ENCODE measurements at regions not wholly inside any gene's neighbourhood (a gene's known extent, or its start where the extent isn't known, plus 50 kb on each side); places are given as distances from the start of the nearest gene placed in this dataset.

- no peak for DNase-seq (ENCODE audit: low read depth in 2 of 2)
Measured at GRCh38 chr1:79312438-79312837, 305.9 kb upstream of the ADGRL4 start.

GRCh38 chr1:79310609-79311008, 304.1 kb upstream of the ADGRL4 start:
- no peak for DNase-seq (ENCODE audit: low read depth in 2 of 2)

GRCh38 chr1:79304131-79304530, 297.6 kb upstream of the ADGRL4 start:
- no peak for DNase-seq (ENCODE audit: low read depth in 2 of 2)

GRCh38 chr1:79303040-79303439, 296.5 kb upstream of the ADGRL4 start:
- DNase-seq (ENCODE audit: low read depth in 2 of 2), result no peak

GRCh38 chr1:79302380-79302930, 295.9 kb upstream of the ADGRL4 start:
- no peak for DNase-seq (ENCODE audit: low read depth in 2 of 2)

GRCh38 chr1:79295967-79296366, 289.4 kb upstream of the ADGRL4 start:
- DNase-seq (ENCODE audit: low read depth in 2 of 2), result no peak

- no peak for DNase-seq (ENCODE audit: low read depth in 2 of 2)
Measured at GRCh38 chr1:79293611-79294010, 287.1 kb upstream of the ADGRL4 start.

- DNase-seq (ENCODE audit: low read depth in 2 of 2), result no peak
Measured at GRCh38 chr1:79290927-79291474, 284.5 kb upstream of the ADGRL4 start.

- DNase-seq (ENCODE audit: low read depth in 2 of 2), result no peak
Measured at GRCh38 chr1:79287982-79288381, 281.5 kb upstream of the ADGRL4 start.

GRCh38 chr1:79285667-79286066, 279.1 kb upstream of the ADGRL4 start:
- DNase-seq (ENCODE audit: low read depth in 2 of 2), result no peak

GRCh38 chr1:79283451-79283850, 276.9 kb upstream of the ADGRL4 start:
- no peak for DNase-seq (ENCODE audit: low read depth in 2 of 2)

GRCh38 chr1:79281442-79281841, 274.9 kb upstream of the ADGRL4 start:
- no peak for DNase-seq (ENCODE audit: low read depth in 2 of 2)

GRCh38 chr1:79271759-79272158, 265.2 kb upstream of the ADGRL4 start:
- no peak for DNase-seq (ENCODE audit: low read depth in 2 of 2)

GRCh38 chr1:79264975-79265818, 258.7 kb upstream of the ADGRL4 start:
- DNase-seq (ENCODE audit: low read depth in 2 of 2), result no peak

- DNase-seq (ENCODE audit: low read depth in 2 of 2), result no peak
Measured at GRCh38 chr1:79264285-79264684, 257.8 kb upstream of the ADGRL4 start.

- no peak for DNase-seq (ENCODE audit: low read depth in 2 of 2)
Measured at GRCh38 chr1:79262745-79263258, 256.3 kb upstream of the ADGRL4 start.

- DNase-seq (ENCODE audit: low read depth in 2 of 2), result no peak
Measured at GRCh38 chr1:79259390-79260336, 253.1 kb upstream of the ADGRL4 start.

GRCh38 chr1:79255421-79255820, 248.9 kb upstream of the ADGRL4 start:
- DNase-seq (ENCODE audit: low read depth in 2 of 2), result no peak

GRCh38 chr1:79252598-79252997, 246.1 kb upstream of the ADGRL4 start:
- DNase-seq (ENCODE audit: low read depth in 2 of 2), result no peak

GRCh38 chr1:79239840-79240239, 233.3 kb upstream of the ADGRL4 start:
- DNase-seq (ENCODE audit: low read depth in 2 of 2), result no peak

- DNase-seq (ENCODE audit: low read depth in 2 of 2), result no peak
Measured at GRCh38 chr1:79235301-79236002, 228.9 kb upstream of the ADGRL4 start.

All from stimulated activated CD4-positive, alpha-beta T cell treated with anti-CD3 and anti-CD28 coated beads, Interleukin-12 subunit alpha, Interleukin-12 subunit beta, amount 100 ng/mL, for 24 hours (primary cell).